Stimulated activated CD4-positive, alpha-beta T cell treated with anti-CD3 and anti-CD28 coated beads, TNF-alpha, amount 100 ng/mL, for 4 hours (primary cell): ENCODE measurements at regions not wholly inside any gene's neighbourhood (a gene's known extent, or its start where the extent isn't known, plus 50 kb on each side); places are given as distances from the start of the nearest gene placed in this dataset.
A peak's percentile ranks its signal among the peaks of the same experiment; 100 is the strongest.

Experiments
- DNase-seq, 3 experiments: peaks; one replicate each; pipeline ENCODE4 v3.0.0-alpha.2; 2020; ENCODE audit warnings: low read depth in 3 of 3

DNA sequence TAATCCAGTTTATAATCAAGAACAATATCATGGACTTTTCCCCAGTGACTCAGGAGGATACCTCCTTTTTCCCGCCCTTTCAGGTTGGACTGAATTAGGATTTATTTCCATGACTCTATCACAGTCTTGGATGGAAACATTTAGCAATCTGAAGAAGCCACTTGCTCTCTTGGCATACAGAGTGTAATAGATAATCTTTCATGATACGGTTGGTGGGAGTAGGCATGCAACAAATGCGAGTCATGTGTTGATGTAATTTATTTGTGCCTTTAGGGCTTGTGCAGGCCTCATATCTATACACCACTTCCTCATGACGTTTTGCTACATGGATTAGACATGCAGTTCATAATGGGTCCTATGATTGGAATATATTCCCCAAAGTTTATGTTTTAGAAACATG lies 54.2 kb upstream of the MCTP2 start:
- DNase-seq = no peak

DNA sequence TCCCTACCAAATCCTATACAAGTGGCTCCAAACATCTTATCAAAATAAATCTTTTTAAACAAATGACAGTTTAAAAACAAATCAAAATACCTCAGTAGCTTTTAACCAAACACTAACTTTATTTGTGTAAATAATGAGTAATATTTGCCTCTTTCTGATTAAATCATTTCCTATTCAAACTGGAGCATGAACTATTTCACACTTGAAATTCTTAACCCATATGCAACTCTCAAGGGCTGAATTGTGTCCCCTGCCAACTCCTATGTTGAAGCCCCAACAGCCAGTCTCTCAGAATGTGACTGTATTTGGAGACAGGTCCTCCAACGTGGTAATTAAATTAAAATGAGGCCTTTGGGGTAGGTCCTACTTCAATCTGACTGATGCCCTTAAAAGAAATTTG lies 55.9 kb upstream of the MCTP2 start:
- DNase-seq = no peak

DNA sequence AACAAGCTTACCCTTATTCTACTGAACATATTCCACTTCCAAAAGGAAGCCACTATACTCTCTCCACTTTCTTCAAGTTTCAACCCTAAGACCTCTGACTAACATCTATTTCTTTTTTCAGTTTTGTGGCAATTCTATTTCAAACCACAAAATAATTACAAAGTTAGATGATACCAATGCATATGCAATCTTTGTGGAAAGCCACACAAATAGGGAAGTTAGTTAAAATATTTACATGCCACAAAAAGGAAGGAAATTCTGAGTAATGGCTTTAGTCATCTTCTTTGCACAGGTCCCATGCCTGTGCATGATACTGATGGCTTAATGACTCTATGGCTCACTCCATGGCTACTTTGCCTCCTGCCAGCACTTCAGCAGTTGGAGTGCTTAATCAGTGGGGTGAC lies 57.0 kb upstream of the MCTP2 start:
- no peak for DNase-seq

DNA sequence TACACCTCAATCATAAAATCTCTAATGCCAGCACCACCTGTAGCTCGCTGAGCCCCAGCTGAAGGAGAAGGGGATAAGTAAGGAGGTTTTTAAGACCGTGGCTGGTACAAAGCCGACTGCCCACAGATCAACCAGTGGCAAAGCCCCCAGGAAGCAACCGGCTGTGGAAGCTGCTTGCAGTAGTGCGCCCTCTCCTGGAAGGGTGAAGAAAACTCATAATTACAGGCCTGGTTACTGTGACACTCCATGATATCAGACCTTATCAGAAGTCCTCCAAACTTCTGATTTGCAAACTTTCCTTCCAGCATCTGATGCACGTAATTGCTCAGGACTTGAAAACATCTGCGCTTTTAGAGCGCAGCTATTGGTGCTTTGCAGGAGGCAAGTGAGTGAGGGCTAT lies 63.1 kb upstream of the MCTP2 start:
- DNase-seq = no peak

DNA sequence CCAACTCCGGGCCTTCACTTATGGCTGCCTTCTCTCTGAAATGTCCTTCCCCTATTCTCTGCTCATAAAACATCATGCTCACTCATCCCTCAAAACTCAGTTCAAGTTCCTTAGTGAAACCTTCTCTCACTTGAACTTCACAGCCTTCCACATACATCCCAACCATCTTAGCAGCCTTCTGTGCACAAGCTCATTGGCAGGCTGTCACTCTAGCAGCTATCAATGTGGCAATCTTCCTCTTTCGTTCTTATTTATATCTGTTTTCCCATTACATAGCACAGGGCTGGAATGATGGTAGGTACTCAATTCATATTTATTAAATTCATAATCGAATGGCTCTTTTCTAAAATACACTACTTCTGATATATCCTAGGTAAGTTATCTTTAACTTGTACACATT lies 66.4 kb upstream of the MCTP2 start:
- no peak for DNase-seq

DNA sequence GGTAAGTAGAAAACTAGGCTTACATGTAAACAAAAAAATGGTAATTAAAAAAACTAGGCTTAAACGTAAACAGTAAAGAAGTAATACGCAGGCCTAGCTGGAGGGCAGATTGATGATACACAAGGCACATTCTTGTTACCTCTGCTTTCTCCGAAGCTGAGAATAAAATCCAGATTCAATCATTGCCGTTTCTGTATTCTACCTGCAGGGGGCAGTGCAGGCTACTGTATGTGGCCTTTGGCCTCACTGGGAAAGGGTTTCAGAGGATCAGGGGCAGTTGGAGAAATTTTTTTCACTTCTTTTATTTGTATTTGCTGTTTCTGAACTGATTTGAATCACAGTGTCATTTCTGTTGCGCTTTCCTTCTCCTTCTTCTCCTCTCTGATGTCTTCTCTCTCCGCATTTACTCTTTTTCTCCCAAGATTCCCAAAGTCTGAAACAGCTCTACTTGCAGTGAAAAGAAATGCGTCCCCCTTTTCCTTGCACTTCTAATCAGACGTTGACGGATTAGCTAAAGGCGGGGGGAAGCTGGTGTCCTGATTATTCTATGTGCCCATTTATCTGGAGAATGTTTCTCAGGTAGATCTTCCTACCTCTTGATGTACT lies 67.1 kb upstream of the MCTP2 start:
- DNase-seq = peak; percentile 2 to 21 (median 2)

DNA sequence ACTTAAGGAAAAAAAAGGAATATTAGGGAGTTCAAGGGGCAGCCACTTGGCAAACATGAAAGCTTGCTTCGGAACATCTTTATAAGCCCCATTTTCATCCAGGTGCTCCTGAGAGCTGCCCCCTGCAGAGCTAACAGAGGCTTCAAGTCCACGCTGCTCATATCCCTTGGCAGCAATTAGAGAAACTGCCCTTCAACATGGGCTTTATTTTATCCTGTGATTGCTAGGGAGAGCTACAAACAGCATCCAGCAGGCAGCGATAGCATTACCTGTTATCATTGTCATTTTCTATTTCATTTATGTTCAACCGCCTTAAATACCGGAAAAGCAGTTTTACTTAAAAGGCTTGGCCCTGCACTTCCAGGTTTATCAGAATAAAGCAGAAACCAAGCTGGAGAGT lies 68.4 kb upstream of the MCTP2 start:
- DNase-seq = no peak

DNA sequence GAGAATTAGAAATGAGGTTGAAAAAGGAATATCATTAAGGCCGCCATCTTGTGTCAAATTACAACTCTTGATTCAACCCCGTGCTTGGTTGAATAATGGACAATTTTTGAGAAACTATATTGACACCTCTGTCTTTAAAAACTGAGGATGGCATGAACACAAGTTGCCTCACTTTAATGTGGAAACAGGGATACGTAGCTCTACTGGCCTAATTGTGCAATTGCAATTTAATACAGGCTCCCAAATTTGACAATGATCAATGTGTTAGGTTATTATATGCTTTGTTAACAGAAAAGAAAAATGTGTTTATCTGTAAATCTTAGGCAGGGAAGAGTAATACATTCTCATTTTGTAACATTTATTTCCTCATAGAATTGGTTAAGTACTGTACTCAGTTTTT lies 77.1 kb upstream of the MCTP2 start:
- DNase-seq = no peak

DNA sequence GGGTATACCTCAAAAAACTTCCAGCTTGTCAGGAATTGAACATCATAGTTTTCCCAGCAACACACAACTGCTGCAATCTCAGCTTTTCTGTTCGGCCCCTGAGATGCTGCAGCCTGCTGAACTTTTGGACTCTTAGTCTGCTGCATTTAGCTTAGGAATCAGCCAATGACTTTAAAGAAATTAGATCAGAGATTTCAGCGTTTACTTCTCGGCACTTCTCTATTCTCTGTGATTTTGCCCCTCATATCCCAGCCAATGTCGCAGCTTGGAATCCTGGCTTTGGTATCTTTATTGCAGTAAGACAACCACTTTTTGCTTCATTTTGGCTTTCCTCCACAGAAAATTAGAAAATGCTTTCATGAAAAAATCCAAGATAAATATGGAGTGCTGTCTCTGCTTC lies 86.3 kb upstream of the MCTP2 start:
- DNase-seq = no peak

DNA sequence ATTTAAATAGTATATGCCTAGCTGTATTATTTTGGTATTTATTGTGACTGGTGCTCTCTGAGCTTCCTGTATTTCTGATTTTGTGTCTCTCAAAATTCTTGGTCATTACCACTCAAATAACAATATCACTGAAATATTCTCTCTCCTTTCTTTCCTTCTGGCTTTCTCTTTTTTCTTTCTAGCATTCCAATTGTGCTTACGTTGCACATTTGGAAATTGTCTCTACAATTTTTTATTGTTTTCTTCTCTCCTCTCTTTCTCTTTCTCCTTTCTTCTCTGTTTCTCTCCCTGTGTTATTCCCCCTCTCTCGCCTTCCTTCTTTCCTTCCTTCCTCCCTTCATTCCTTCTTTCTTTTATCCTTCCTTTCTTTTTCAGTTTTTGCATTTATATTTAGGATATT lies 89.6 kb upstream of the MCTP2 start:
- DNase-seq = no peak

DNA sequence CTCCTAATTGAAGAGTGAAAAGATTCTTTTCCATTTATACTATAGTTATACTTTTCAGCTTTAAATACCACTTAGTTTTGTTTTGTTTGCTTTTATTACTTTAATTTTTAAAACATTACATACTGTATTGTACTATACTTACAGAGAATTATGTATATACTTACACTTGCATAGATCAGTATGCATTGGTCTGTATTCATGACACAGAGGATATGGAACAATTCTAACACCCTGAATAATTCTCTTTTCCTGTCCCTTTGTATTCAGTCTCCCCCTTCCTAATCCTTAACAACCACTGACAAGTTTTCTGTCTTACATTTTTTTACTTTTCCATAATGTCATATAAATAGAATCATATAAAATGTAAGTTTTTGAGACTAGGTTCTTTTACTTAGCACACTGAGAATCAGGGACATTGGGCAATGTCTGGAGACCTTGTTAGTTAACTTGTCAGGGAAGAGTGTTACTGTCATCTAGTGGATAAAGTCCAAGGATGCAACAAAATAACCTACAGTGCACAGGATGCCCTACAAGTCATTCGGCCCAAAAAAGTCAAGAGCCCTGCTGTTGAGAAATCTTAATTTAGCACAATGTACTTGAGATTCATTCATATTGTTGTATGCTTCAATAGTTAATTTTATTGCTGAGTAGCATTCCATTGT lies 95.7 kb upstream of the MCTP2 start:
- DNase-seq = no peak

DNA sequence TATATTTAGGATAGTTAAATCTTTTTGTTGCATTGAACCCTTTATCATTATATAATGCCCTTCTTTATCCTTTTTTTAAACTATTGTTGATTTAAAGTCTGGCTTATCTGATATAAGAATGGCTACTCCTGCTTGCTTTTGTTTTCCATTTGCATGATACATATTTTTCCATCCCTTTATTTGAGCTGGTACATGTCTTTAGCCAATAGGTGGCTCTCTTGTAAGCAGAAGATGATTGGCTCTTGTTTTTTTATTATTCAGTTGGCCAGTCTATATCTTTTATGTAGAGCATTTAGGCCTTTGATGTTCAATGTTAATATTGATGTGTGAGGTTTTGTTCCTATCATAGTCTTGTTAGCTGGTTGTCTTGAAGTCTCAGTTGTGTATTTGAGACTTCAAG lies 99.5 kb upstream of the MCTP2 start:
- no peak for DNase-seq

DNA sequence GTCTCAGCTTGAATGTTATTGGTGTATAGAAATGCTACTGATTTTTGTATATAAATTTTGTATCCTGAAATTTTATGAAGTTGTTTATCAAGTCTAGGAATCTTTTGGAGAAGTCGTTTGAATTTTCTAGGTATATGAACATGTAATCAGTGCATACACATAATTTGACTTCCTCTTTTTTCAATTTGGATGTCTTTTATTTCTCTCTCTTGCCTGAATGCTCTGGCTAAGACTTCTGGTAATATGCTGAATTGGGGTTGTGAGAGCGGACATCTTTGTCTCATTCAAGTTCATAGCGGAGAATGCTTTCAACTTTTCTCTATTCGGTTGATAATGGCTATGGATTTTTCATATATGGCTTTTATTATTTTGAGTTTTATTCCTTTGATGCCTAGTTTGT lies 100.9 kb upstream of the MCTP2 start:
- no peak for DNase-seq

DNA sequence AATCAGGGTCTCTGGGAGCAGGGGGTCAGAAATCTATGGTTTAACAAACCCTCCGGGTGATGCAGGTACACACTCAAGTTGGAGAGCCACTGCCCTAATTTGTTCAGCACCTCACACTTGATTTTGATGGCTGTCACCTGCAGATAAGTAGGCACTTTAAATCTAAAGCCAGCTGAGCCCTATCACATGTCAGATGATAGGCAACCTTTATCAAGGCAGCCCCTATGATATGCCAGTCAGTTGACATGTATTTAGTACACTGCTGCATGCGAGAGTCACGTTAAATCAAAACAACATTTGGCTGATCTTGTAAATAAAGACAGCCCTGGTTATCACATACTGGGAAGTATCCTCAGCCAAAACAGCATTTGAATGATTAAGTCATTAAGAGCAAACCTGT lies 104.4 kb upstream of the MCTP2 start:
- DNase-seq = no peak

DNA sequence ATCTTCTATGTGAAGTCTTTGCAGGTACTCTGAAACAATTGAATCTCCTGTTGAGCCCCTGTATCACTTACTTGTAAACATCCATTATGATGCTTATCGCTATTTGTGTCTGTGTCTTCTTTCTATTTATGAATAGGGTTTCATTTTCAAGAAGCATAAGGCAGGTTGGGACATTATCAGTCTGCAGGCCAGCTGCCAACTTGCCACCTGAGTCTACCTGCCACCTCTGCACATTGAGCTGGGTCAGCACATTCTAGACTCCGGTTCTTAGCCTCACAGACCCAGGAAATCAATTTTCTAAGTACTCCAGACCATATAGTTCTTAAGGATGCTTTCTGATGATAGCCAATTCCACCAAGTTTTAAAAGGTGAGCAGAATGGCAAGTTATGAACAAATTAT lies 105.7 kb upstream of the MCTP2 start:
- DNase-seq = no peak

DNA sequence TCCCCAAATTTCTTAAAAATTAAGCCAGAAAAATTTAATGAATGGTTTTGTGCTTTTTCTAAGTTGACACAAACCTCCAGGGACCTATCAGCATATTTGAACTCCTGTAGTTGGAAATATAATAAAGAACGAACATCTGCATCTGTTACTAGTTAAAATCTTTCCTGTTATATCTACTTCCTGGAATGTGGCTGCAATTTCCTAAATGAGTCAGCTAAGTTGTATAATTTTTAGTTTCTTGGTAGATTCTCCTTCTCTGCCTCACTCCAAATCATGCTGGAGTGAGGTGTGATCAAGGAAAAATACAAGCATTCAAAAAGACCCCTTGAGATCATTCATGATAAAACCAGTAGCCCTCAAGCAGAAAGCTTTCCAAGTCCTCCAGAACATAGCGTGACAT lies 106.2 kb upstream of the MCTP2 start:
- no peak for DNase-seq

DNA sequence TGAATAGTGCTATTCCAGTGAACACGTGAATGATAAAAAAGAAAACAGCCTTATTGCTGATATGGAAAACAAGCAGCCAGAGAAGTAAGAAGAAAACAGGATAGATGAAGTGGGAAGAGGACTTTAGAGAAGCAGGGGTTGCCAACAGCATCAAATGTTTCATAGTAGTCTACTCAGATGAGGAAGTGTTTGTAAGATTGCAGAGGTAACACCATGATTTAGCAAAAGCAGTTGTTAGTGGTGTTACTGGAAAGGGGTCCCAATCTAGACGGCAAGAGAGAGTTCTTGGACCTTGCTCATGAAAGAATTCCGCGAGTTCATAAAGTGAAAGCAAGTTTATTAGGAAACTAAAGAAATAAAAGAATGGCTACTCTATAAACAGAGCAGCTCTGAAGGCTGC lies 108.8 kb upstream of the MCTP2 start:
- DNase-seq = no peak

DNA sequence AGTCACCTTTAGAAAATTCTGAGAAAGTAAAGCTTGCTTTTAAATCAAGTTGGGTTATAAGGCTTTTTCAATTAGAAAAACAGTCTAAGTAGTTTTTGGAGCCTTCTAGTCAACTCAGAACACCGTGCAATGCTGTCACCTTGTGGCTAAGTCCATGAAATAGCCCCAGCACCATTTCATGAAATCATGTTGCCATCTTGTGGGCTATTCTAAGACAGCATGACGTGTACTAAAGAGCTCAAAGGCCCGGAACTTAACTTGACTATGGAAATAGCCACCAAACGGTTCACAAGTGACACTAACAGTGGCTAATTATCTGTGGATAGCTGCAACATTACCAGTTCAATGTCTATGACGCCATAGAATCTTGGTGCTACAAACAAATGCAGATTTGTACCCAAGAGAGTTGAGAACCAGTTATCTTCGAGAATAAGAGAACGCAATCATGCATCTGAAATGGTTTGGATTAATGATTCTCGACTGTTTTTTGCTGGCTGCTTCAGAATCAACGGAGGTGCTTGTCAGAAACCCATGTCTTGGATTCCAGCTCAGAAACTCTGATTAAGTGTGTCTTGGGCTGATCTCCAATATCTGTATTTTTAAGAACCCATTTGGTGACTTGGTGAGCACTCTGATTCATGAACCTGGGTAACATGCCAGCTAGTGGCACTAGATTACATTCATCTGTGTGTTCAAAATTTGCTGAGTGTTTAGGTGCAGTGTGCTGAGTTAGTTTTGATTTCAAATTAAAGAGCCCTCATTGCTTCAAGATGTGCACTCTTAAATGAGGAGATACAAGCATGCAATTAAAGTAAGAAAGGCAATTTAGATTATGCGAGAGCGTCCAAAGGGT lies 111.2 kb upstream of the MCTP2 start:
- no peak for DNase-seq

DNA sequence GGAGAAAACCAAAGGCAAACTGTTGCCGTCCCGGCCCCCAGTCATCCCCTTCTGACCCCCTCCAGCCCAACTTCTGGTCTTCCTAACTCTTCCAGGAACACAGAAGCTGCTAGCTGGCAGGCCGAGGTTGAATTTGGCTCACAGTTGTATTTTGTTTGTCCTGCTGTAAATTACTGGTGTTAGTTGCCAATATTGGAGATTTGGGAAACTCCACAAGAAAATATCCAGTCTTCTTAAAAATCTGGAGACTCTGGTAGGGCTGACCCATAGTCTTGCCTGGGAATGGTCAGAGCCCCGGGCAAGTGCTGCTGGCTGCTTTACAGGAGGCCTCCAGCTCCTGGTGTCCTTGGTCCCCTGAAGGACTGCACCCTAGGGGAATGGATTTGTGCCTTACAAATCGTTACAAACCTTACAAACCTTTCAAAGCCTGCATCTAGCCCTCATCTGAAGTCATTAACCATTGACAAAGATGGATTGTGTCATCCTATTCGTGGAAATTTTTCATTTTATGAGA lies 112.0 kb upstream of the MCTP2 start:
- no peak for DNase-seq

DNA sequence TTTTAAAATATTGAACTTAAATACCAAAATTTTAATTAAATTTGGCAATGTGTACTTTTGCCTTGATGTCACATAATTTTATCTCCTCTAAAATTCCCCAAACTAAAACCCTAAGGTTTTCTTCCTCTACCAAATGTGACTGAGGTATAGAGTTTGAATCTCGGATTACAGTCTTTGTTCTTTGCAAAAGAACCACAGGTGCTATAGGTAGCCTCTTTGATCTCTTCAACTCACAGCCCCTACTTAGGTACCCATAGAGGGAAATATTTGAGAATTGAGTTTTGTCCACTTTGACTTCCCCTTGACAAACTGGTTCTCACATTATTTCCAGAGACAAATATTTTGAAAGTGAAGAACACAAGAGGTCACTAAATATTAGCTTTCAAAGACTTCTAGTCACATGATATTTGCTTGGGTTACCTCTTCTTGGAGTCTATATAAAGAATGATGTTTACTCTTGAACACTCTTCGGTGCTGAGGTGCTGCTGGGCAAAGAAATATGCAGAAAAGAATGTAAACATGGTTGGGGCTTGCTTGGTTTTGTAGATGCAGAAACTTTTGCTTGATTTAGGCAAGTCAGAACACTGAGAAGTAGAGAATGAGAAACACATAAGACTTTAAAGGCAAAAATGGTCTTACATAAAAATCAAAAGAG lies 120.8 kb upstream of the MCTP2 start:
- DNase-seq = no peak

DNA sequence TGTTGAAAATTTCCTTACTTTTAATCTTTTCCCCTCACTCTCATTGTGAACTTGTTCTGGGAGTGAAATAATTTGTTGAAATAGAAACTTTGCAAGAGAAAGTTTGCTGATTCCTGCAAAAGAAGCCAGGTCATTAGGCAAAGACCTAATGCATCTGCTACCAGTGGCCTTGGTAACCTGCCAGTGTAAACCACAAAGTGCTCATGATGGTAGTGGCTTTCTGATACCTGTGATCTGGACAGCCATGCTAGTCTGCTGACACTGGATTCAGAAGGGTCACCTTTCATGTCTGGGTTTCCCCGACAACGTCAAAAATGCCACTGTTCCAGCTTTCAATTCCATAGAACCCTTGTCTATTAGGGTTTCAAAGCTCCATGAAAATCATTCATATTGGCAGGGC lies 123.7 kb upstream of the MCTP2 start:
- DNase-seq = no peak

DNA sequence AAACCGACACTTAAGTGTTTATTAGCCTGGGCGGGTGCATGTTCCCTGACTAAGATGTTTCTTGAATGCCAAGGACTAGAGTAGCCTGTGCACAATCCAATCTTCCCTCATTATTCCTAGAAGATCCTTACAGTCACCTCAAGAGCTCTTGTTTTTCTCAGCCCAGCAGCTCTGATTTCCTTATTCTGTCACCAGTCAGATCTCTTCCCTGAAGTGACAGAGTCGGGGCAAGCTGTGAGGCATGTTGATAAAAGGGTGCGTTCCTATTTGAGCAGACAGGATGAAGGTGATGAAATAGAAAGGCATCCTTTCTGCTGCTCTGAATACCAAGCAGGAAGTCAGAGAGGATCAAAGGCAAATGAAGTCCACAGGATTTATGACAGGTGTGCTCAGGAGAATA lies 125.6 kb upstream of the MCTP2 start:
- no peak for DNase-seq
